ENCODE measurements at regions not wholly inside any gene's neighbourhood (a gene's known extent, or its start where the extent isn't known, plus 50 kb on each side); places are given as distances from the start of the nearest gene placed in this dataset.

DNA sequence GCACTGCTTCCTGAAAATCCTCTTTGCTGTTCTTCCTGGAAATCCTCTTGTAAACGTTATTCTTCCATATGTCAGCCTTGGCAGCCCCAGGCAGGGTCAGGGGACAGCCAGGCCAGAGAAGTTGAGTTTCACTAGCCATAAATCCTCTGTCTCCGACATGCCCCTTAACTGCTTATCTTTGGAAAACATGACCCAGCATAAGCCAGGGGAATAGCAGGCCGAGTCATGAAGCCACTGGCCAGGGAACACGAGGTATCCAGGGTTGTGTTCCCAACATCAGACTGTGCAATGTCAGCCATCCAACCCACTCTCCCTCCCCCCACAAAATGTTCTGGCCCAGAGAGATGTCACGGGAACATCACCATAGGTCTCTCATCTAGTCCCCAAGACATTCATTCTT, 453.9 kb downstream of the MED13L start (continued):
- TF ChIP-seq, protein P1, sequence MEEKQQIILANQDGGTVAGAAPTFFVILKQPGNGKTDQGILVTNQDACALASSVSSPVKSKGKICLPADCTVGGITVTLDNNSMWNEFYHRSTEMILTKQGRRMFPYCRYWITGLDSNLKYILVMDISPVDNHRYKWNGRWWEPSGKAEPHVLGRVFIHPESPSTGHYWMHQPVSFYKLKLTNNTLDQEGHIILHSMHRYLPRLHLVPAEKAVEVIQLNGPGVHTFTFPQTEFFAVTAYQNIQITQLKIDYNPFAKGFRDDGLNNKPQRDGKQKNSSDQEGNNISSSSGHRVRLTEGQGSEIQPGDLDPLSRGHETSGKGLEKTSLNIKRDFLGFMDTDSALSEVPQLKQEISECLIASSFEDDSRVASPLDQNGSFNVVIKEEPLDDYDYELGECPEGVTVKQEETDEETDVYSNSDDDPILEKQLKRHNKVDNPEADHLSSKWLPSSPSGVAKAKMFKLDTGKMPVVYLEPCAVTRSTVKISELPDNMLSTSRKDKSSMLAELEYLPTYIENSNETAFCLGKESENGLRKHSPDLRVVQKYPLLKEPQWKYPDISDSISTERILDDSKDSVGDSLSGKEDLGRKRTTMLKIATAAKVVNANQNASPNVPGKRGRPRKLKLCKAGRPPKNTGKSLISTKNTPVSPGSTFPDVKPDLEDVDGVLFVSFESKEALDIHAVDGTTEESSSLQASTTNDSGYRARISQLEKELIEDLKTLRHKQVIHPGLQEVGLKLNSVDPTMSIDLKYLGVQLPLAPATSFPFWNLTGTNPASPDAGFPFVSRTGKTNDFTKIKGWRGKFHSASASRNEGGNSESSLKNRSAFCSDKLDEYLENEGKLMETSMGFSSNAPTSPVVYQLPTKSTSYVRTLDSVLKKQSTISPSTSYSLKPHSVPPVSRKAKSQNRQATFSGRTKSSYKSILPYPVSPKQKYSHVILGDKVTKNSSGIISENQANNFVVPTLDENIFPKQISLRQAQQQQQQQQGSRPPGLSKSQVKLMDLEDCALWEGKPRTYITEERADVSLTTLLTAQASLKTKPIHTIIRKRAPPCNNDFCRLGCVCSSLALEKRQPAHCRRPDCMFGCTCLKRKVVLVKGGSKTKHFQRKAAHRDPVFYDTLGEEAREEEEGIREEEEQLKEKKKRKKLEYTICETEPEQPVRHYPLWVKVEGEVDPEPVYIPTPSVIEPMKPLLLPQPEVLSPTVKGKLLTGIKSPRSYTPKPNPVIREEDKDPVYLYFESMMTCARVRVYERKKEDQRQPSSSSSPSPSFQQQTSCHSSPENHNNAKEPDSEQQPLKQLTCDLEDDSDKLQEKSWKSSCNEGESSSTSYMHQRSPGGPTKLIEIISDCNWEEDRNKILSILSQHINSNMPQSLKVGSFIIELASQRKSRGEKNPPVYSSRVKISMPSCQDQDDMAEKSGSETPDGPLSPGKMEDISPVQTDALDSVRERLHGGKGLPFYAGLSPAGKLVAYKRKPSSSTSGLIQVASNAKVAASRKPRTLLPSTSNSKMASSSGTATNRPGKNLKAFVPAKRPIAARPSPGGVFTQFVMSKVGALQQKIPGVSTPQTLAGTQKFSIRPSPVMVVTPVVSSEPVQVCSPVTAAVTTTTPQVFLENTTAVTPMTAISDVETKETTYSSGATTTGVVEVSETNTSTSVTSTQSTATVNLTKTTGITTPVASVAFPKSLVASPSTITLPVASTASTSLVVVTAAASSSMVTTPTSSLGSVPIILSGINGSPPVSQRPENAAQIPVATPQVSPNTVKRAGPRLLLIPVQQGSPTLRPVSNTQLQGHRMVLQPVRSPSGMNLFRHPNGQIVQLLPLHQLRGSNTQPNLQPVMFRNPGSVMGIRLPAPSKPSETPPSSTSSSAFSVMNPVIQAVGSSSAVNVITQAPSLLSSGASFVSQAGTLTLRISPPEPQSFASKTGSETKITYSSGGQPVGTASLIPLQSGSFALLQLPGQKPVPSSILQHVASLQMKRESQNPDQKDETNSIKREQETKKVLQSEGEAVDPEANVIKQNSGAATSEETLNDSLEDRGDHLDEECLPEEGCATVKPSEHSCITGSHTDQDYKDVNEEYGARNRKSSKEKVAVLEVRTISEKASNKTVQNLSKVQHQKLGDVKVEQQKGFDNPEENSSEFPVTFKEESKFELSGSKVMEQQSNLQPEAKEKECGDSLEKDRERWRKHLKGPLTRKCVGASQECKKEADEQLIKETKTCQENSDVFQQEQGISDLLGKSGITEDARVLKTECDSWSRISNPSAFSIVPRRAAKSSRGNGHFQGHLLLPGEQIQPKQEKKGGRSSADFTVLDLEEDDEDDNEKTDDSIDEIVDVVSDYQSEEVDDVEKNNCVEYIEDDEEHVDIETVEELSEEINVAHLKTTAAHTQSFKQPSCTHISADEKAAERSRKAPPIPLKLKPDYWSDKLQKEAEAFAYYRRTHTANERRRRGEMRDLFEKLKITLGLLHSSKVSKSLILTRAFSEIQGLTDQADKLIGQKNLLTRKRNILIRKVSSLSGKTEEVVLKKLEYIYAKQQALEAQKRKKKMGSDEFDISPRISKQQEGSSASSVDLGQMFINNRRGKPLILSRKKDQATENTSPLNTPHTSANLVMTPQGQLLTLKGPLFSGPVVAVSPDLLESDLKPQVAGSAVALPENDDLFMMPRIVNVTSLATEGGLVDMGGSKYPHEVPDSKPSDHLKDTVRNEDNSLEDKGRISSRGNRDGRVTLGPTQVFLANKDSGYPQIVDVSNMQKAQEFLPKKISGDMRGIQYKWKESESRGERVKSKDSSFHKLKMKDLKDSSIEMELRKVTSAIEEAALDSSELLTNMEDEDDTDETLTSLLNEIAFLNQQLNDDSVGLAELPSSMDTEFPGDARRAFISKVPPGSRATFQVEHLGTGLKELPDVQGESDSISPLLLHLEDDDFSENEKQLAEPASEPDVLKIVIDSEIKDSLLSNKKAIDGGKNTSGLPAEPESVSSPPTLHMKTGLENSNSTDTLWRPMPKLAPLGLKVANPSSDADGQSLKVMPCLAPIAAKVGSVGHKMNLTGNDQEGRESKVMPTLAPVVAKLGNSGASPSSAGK (IDR thresholded peaks at IDR 0.05) = peak; percentile 60; the same call in 1 of the 2 replicates
- TF ChIP-seq TFAM (CRISPR knock-in tag; conservative IDR thresholded peaks at IDR 0.05) (no peak), GATA2 (CRISPR knock-in tag; IDR thresholded peaks at IDR 0.05) (no peak), ATF7 (IDR thresholded peaks at IDR 0.05) (0 out of 2 replicates have a peak, but pooled peaks have one; percentile 24)
- TF ChIP-seq, protein P2, sequence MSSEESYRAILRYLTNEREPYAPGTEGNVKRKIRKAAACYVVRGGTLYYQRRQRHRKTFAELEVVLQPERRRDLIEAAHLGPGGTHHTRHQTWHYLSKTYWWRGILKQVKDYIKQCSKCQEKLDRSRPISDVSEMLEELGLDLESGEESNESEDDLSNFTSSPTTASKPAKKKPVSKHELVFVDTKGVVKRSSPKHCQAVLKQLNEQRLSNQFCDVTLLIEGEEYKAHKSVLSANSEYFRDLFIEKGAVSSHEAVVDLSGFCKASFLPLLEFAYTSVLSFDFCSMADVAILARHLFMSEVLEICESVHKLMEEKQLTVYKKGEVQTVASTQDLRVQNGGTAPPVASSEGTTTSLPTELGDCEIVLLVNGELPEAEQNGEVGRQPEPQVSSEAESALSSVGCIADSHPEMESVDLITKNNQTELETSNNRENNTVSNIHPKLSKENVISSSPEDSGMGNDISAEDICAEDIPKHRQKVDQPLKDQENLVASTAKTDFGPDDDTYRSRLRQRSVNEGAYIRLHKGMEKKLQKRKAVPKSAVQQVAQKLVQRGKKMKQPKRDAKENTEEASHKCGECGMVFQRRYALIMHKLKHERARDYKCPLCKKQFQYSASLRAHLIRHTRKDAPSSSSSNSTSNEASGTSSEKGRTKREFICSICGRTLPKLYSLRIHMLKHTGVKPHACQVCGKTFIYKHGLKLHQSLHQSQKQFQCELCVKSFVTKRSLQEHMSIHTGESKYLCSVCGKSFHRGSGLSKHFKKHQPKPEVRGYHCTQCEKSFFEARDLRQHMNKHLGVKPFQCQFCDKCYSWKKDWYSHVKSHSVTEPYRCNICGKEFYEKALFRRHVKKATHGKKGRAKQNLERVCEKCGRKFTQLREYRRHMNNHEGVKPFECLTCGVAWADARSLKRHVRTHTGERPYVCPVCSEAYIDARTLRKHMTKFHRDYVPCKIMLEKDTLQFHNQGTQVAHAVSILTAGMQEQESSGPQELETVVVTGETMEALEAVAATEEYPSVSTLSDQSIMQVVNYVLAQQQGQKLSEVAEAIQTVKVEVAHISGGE (CRISPR knock-in tag; IDR thresholded peaks at IDR 0.05) = peak in 1 of 3 experiments; percentile 58; a peak in 1 of 6 replicates

Measured in K562 (cell line).